B cell (primary cell): ENCODE measurements at regions not wholly inside any gene's neighbourhood (a gene's known extent, or its start where the extent isn't known, plus 50 kb on each side); places are given as distances from the start of the nearest gene placed in this dataset.

ENCODE experiments used
- CTCF ChIP-seq: fragments of 200-600 bp; IDR thresholded peaks from one replicate; pipeline ENCODE4 v1.8.0; 2022; ENCODE audit warnings: antibody characterized with exemption, mild to moderate bottlenecking
- EZH2 ChIP-seq: IDR thresholded peaks from 2 replicates; pipeline ENCODE4 v1.6.1; 2012; ENCODE audit warnings: borderline replicate concordance, low read depth, mild to moderate bottlenecking, moderate library complexity, low read length; ENCODE audit not compliant: insufficient read depth, poor library complexity, severe bottlenecking

GRCh38 chr2:8036366-8036765, 645.5 kb upstream of the ID2 start:
- TF ChIP-seq CTCF (no peak), EZH2 (no peak)
